CD4-positive, alpha-beta T cell treated with Interleukin-4 for 4 hours (primary cell): ENCODE measurements at regions not wholly inside any gene's neighbourhood (a gene's known extent, or its start where the extent isn't known, plus 50 kb on each side); places are given as distances from the start of the nearest gene placed in this dataset.

Source experiments
- DNase-seq: peaks from one replicate; pipeline ENCODE4 v3.0.0-alpha.2; 2020

- DNase-seq: no peak
These were observed 225.8 kb downstream of the TTC32 start for GRCh38 chr2:19675856-19676460.

DNA sequence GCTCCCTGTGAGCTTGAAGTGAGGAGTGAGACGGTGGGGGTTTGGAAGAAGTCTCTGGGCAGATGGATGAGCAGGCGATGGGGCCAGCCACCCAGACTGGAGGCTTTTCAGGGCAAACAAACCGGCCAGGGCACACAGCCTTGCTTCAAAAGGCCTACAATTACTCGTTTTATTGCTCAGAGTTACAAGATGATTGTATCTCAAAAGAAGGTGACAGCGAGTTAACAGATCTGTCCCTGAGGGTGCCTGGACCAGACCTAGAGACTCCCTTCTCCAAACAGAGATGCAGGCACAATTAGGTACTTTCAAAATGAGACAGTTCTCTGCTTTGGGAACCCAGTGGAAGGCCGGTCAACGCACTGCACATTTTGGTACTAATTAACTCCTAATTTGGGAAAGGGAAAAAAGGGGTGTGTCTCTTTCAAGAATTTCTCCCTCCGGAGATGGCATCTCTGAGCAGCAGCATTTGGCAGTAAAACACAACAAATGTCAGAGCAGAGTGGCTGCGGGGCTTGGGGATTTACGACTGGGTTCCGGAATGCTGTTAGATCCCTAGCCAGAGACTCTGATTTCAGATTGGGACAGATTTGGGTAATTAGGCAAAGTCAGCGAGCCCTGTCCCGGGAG is 226.7 kb downstream of the TTC32 start:
- no peak for DNase-seq

DNA sequence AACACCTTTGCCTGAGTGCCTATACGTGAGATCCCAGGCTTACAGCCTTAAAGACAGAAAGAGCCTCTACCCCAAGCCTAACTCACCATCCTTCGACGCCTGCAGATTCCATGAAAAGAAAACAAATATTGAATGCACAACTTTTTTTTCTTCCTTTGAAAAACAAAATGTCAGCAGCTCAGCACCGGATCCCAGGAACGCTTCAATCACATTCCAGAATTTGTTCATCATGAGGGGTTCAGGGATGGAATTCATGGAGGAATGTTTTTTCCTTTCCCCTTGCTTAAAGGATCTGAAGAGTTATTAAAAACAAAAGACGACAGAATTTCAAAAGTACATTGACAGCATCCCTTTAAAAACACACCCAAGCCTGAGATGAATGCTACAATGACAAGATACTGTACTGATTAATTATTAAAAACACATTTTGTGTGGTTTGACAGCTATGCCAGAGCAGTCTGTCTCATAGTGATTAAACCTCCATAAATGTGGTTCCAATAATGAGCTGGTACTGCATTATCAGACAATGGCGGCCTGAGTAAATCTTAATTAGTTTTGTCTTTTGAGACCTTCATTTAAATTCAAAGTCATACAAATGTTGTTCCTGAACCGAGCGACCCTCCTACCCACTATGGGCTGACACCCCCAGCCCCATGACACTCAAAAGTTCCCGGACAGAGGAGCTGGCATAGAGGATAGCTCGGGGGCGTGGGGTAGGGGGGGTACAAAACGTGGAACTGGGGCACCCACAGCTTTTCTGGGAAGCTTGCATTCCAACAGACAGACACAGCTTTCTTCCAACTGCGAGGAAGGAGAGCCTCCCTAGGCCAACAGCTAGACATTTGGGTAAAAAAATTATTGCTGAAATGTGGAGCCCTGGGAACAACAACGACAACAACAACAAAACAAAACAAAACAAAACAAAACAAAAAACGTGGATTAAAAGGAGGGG is 227.5 kb downstream of the TTC32 start:
- no peak for DNase-seq

DNA sequence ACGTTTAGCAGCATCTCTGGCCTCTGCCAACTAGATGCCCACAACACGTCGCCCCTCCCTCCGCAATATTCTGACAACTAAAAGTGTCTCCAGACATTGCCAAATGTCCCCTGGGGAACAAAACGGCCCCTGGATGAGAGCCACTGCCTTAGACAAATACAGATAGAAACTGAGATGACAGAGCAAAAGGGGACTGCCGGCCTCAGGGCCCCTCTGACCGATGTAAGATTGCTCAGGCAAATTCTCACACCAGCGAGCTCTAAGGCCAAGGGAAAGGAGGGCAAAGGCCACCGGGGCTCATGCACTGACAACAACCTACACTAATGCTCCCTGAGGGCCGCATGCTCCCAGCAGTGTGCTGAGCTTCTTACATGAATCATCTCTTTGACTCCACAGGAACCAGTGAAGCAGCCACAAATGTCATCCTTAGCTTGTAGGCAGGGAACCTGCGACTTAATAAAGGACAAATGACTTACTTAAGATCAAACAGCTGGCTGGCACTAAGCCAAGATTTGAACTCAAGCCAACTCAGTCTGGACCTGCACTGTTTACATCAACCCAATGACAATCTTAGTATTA is 228.5 kb downstream of the TTC32 start:
- DNase-seq: no peak

GRCh38 chr2:19671916-19672315 is 229.9 kb downstream of the TTC32 start:
- DNase-seq: no peak

DNA sequence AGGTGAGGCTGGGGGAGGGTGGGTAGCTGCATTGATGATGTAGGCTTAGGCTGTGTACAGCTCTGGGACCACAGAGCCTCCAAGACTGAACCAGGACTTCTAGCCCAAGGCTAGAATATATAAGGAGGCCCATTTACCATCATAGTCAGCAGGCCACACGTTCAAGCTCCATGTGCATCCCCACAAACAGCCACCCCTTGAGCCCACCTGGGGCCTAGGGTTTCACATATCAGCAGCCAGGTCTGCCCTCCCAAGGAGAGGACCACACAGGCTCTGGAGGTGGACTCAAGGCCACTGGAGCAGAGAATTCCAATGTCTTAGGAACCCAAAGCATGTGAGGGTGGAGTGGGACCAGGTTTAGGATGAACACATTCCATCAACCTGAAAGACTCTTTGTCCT is 230.5 kb downstream of the TTC32 start:
- no peak for DNase-seq

DNA sequence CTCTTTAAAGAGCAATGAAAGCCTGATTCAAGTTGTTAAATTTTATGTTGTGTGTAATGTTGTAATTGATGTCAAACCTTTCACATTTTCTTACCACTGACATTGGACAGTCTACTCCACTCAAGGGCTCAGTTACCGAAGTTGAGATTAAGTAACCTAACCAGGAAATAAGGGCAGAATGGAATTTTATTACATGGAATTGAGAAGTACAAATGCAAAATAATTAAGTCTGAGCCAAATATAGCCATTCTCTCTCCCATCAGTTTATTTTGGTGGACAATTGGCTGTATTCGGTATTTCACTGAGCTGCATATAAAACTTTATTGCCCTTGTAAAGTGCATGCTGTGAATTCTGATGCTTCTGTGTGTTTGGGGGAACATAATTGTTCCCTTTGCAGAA is 231.5 kb downstream of the TTC32 start:
- DNase-seq: no peak

GRCh38 chr2:19669559-19669958 is 232.2 kb downstream of the TTC32 start:
- DNase-seq: no peak

DNA sequence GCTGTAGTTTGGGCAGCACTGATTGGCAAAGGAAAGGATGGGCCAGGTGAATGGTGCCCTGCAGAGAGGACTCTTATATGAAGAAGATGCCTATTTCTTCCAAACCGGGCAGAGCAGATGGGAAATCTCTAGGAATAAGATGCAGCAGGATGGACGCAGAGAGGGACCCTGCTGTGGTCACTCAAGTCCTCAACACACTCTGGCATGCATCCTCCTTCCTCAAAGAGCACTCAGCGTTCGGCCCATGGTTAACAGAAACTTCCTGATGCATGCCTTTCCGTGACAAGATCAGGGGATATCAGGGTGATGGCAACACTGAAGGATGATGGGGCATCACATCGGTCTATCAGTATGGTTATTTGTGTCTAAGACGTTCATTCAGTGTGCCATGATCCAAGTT is 232.7 kb downstream of the TTC32 start:
- DNase-seq: no peak

DNA sequence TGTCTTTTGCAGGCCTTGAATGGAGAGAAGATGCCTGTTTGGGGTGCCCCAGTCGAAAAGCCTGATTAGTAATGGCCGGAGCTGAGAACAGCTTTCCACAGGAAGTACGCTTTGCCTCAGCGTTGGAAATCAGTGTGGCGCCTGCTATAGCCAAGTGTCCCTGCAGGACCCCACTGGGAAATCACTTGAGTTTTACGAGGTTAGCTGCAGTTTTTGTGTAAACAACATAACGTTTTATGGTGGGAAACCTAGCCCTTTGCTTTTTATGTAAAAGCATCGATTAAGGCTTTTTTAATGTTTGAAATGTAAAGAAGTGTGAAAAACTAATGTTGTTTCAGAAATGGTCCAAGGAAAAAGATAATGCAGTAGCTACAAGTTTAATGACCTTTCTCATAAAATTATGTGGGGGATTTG is 234.2 kb downstream of the TTC32 start:
- no peak for DNase-seq

DNA sequence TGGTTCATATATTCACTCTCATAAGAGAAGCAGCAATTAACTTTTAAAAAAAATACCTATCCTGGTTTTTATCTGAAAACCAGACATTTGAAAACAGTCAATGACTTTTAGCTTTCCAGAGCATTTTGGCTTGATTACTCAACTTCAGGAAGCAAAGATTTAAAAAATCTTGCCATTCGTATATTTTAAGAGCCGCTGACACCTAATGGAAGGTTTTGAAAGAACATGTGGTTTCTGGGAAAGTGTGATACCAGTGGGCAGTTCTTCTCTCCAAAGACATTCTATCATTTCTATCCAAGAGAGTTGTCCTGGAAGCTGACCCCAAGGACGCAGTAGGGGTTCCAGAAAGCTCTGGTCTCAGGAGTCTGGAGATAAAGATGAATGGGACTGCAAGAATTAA is 234.7 kb downstream of the TTC32 start:
- DNase-seq: no peak

GRCh38 chr2:19664646-19665045 is 237.1 kb downstream of the TTC32 start:
- no peak for DNase-seq

DNA sequence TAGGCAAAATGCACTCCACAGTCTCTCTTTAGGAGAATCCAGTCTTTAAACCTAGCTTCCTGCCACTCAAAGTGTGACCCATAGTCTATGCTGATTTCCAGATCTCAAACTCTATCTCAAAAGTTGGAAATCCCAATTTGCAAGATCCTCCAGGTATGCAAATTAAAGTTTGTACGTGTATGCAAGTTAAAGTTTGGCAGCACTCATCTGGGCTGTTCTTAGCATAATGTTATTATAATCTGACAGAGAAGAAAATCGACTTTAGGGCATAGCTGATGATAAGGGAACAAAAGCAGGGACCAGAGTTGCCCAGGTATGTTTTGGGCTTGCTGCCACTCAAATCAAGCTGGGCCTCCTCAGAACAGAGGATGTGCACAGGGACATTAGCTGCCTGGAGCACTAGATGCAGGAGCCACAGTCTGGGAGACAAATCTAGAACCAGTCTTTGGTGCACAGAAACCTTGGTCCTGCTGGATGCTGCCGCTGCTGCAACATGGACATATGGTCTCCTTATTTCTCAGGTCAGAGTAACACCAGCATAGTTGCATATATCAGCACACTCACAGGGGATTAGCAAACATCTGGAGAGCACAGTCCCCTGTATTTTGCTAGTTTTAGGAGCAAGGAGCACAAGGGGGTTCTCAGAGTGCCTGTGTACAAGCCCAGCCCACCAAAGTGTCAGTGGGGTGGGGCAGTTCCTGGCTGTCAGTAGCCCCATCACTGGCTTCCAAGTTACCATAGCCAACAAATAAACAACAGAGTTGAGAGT is 242.6 kb downstream of the TTC32 start:
- no peak for DNase-seq

GRCh38 chr2:19656011-19656410 is 245.8 kb downstream of the TTC32 start:
- DNase-seq: no peak

DNA sequence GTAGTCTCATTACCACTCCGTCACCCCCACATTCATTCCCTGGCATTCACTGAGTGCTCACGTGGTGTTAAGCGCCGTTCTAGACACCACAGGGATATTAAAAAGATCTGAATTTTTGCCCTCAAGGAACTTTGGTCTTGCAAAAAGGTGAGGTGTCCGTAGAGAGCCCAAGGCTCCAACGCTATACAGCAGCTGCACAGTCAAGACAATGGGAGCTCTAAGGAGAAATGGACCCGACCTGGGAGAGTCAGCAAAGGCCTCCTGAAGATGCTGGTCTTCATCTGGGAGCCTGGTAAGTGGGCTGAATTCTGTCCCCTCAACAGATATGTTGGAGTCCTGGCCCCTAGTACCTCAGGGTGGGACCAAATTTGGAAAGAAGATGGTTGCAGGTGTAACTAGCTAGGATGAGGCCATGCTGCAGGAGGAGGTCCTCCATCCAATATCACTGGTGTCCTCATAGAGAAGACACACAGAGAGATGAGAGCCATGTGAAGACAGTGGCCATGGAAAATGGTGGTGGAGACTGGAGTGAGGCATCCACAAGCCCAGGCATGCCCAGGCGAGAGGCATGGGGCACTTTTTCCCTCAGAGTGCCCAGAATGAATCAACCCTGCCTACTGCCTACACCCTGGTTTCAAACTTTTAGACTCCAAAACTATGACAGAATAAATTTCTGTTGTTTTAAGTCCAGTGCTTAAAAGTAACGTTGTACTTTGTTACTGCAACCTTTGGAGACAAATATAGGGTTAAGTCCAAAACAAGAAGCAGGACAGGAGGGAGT is 247.3 kb downstream of the TTC32 start:
- DNase-seq: no peak

- DNase-seq: no peak
These were observed 248.3 kb downstream of the TTC32 start for GRCh38 chr2:19653509-19653908.

GRCh38 chr2:19652811-19653210 is 249.0 kb downstream of the TTC32 start:
- no peak for DNase-seq

GRCh38 chr2:19651466-19651865 is 250.3 kb downstream of the TTC32 start:
- no peak for DNase-seq

DNA sequence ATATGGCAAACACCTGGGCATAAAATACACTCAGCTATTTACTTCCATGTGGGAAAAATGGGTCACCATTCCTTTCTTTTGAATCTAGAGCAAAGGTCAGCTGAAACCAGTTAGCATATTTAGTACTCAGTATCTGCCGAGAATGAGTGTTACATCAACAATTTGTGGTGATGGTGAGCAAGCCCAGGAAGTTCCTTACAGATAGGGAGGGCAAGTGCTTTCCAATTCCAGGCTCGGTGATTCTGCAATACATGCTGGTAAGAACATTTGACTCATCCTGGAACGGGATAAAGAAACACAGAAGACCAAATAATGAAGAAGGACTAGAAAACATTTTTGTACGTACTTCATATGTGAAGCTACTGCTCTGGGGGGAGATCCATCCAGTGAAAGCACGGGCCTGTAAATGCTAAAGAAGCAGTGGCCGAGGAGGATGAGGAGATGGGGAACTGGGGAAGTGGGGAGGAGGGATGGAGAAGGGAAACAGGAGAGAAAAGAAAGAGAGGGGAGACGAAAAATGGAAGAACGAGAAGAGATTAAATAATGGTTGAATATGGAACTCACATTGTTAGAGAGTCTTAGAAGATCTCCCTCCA is 251.9 kb downstream of the TTC32 start:
- no peak for DNase-seq

DNA sequence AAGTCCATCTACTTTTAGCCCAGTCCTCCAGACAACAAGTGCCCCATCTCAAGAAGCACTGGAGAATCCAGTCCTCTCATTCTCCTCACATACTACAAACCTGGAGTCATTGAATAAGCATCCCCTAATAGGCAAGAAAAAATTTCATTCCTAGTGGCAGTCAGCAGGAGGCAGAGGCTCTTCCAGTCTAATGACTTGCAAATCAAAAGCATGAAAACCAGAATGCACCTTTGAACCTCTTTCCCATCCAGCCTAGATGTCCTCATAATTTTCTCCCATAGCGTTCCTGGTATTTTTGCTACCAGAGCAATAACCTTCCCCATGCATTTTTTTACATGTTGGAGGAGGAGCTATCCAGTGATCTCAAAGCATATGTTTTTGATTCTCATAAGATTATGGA is 252.6 kb downstream of the TTC32 start:
- no peak for DNase-seq

DNA sequence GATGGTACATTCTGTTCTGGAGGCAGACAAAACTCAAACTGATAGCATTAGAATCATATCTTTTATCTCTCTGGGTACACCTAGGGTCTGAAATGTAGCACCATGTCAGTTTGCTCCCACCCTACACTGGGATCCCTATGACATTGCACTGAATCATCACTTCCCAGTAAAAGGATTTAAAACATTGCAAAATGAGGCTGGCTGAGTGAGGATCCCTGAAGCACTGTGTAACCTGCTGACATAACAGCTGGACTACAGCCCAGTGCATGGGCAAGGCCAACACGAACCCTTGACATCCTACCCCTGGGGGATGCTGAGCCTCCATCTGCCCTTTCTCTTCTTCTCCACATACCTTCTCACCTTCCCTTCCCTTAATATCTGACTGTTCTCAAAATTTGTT is 253.2 kb downstream of the TTC32 start:
- no peak for DNase-seq

- DNase-seq: no peak
These were observed 254.8 kb downstream of the TTC32 start for GRCh38 chr2:19646987-19647386.
